ENCODE measurements at regions not wholly inside any gene's neighbourhood (a gene's known extent, or its start where the extent isn't known, plus 50 kb on each side); places are given as distances from the start of the nearest gene placed in this dataset.
"Not testable (repeated sequence)": the region's sequence is repeated elsewhere in the genome, so short reads cannot be mapped to it uniquely, and the experiment has no call there.

DNA sequence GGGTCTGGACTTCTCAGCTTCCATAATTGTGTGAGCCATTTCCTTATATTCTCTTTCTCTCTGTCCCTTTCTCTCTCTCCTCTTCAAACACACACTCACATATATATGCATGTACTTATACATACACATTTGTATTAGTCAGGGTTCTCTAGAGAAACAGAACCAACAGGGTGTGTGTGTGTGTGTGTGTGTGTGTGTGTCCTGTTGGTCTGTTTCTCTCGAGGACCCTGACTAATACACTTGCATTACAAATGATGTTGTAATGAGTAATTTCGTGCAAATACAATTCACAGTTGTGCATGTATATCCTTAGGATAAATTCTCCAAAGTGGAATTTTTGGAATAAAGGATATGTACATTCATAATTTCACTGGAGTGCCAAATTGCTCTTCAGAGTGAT is 115.3 kb downstream of the NPIPB5 start:
- no peak for DNase-seq (ENCODE audit: low read depth)

DNA sequence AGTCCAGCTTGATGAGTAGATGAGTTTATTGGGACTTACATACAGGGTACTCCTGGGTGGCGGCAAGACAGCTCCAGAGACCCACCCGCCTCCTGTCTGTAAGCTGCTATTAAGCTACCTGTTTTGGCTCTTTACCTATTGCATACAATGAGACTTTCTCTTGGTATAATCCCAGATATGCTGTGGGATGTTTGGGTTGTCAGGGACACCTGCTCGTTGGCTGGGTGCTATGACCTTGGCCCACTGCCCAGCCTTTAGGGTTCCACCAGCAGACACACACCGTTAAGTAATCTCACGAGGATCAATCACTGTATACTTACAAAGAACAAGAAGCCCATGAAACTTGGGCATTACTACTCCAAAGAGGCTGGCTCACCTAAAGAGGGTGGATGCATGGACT is 116.4 kb downstream of the NPIPB5 start:
- no peak for DNase-seq (ENCODE audit: low read depth)

DNA sequence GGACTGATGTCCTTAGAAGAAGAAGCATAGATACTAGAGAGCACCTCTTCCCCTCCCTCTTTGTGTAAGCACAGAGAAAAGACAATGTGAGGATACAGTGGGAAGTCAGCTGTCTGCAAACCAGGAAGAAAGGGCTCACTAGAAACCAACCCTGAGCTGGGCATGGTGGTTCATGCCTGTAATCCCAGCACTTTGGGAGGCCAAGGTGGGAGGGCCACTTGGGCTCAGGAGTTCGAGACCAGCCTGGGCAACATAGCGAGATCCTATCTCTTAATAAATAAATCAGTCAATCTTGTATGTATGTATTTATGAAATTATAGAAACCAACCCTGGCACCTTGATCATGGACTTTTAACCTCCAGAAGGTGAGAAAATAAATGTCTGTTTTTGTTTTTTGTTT is 118.3 kb downstream of the NPIPB5 start:
- no peak for DNase-seq (ENCODE audit: low read depth)

DNA sequence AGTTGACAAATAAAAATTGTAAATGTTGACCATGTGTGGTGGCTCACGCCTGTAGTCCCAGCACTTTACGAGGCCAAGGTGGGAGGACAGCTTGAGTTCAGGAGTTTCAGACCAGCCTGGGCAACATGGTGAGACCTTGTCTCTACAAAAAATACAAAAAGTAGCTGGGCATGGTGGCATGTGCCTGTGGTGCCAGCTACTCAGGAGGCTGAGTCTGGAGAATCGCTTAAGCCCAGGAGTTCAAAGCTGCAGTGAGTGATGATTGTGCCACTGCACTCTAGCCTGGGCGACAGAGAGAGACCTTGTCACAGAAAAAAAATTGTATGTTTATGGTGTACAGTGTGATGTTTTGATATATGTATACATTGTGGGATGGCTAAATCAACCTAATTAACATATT is 119.6 kb downstream of the NPIPB5 start:
- DNase-seq (ENCODE audit: low read depth): no peak

DNA sequence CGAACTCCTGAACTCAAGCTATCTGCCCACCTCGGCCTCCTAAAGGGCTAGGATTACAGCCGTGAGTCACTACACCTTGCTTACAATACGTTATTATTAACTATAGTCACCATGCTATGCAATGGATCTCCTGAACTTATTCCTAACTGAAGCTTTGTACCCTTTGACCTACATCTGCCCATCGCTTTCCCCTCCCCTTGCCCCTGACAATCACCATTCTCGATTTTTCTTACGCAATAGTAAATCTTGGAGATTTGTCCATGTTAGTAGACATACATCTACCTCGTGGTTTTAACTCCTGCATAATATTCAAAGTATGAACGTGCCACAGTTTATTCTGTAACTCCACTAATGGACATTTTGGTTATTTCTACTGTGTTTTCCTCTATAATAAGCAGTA is 120.6 kb downstream of the NPIPB5 start:
- no peak for DNase-seq (ENCODE audit: low read depth)

DNA sequence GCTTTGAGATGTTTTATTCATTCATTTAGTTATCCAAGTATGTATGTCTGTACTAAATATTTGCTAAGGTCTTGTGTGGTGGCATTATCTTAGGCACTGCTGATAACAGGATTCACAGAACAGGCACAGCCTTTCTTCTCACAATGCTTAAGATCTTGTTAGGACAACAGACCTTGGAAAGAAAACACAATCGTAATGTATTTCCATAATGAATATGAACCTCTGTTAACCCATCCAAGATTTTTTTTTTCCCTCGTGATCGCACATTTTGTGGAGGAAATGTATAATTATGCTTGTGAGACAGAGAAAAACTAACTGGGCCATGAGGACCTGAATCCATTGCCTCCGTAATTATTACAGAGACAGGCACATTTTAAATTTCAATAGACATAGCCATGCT is 121.9 kb downstream of the NPIPB5 start:
- DNase-seq (ENCODE audit: low read depth): no peak

DNA sequence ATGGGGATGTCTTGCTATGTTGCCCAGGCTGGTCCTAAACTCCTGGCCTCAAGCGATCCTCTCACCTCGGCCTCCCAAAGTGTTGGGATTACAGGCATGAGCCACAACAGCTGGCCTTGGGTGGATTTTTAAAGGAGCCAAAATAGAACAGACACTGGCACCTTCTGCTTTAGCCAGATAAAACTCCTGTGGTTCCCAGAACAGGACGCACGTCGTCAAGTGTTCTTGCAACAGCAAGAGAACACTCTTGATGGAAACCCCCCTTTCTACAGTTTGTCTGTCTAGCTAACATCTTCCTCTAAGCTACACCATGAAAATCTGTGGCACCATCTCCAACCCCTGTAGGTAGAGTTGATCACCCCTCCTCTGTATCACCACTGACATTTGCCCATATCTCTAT is 122.6 kb downstream of the NPIPB5 start:
- no peak for DNase-seq (ENCODE audit: low read depth)

DNA sequence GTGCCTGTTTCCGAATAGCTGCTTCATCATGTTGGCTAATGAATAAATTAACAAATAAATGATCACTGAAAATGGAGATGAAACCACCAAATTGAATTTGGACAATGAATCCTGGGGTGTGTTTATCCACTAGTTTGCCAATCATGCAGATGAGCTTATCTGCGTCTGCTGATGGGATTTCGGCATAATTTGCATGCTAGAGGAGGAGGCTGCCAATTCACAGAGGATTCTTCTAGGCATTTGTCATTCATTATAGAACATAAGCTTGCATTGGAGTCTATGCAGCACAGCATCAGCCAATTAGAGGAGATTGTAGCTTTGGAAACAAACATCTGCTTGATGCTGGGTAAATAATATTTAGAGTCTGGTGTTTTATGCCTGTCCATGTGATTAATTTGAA is 123.1 kb downstream of the NPIPB5 start:
- no peak for DNase-seq (ENCODE audit: low read depth)

DNA sequence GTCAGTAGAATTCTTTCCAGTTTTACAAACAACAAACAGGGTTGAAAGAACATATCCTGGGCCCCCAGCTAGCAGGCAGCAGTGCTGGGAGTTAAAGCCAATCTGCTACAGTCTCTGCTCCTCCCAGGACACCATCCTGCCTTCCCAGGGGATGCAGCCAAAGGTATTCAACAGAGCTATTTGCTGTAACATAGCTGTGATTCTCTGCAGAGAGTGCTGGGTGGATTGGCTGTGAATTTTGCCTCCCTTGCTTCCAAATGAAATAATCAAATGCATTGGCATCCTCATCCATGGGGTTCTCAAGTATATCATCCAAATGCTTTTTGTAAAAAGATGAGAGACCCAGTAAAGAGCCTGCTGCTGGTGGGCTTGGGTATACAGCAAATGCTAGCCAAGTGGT is 124.3 kb downstream of the NPIPB5 start:
- no peak for DNase-seq (ENCODE audit: low read depth)

DNA sequence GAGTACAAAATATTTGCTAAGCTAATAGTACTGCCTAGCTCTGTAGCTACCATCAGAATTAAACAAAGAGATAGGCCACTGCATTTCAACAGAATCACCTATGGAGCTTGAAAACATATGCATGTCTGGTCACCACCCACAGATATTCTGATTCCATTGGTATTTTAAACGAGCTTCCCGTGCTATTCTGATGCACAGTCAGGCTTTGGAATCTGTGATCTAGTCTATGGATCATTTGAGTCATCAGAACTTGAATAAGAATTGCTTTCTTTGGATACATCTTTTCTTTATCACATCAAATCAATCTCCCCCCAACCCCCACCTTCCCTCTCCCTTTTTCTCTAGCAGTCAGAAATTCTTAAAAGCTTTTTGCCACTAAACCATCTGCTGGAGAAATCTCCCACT is 124.7 kb downstream of the NPIPB5 start:
- no peak for DNase-seq (ENCODE audit: low read depth)

DNA sequence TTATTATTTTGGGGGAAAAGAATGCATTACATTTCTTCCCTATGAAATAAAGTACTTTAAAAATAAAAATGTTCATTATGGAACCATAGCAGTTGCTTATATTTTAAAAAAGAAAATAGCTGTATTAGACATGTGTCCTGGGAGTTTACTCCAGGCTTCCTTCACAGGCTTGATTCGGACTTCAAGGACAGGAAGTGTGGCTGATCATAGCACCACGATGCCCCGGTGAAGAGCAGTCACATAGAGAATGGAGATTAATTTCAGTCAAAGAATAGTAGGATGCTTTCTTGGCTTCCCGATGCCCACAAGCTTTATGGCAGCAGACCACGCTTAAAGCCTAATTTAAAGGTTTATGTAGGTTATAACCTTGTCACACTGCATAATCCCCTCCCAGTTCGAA is 125.1 kb downstream of the NPIPB5 start:
- no peak for DNase-seq (ENCODE audit: low read depth)

DNA sequence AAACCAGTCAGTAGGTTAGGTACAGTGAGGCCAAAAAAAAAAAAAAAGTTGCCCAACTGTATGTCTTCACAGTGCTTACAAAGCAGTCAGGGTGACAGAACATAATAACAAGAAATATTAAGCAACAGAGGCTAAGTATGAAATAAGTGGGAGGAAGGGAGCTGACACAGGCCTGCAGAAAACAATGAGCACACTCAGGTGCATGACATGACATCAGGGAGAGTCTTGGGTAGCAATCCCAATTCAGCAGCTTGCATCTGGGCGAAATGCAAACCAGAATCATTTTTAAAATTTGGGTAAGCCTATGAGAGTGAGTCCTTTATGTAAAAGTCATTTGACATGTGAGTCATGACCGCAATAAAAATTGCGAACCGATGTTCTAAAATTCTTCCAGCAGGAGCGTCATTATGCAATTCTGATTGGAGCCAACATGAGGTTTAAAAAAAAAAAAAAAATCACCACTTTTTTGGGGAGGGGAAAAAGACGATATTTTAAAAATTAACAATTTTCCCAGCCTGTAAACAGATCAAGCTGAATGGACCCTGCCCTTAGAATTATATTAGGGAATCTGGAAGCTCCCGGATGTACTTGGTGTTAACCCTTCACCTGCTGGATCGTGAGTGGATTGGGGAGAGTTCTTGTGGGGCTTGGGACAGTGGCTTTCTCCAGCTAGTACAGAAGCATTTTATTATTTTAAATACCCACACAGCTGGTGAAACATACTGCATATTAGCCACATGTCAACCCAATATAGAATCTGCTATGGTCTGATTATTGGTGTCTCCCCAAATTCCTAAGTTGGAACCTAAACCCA is 127.9 kb downstream of the NPIPB5 start:
- peak; percentile 19 for DNase-seq (ENCODE audit: low read depth)

DNA sequence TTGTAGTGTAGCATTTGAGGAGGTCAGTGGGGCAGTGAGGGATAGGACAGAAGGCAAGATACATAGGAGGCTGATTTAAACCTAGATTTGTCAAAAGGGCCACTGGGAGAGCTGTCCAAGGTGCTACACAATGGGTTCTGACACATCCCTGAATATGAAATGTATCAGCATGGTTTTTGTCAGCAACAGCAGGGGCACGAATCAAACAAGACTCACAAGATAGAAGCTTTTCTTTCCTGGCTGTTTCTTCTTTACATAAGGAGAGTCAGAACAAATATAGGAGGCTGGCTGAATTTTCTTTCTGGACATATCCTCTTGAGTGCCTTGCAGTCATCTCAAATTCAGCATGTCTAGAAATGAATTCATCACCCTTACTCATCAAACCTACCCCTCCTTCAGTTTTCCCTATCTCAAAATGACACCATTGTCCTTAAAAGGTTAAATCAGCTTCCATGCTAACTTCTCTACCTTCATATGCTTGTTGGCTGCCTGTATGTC is 130.5 kb downstream of the NPIPB5 start:
- DNase-seq (ENCODE audit: low read depth): peak; percentile 37

DNA sequence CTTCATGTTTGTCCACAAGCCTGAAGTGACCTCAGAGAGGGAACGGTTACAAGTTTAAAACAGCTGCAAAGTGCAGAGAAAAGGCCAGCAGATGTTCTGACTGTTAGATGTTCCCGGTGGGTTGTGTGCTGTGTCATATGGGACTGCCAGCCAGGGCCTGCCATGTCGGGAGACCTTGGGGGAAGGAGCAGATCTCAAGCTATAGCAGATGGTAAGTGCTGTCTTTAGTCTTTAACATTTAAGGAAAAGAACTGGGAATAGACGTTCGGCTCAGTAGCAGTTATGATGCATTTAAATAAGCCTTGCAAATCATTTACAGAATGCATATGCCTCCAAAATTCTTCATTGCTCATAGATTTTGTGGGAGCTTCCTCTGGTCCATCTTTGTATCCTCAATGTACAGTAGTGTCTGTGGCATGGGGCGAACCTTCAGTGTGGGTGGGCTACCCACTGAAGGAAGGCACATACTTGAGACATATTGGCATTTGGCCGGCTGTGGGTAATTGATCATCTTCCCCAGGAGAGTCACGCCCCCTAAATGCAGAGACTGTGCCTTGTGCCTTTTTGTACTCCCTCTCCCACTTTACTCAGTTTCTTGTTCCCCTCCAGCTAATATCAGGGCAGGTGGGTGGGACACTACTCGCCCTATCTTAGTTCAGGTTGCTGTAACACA is 131.9 kb downstream of the NPIPB5 start:
- no peak for DNase-seq (ENCODE audit: low read depth)

DNA sequence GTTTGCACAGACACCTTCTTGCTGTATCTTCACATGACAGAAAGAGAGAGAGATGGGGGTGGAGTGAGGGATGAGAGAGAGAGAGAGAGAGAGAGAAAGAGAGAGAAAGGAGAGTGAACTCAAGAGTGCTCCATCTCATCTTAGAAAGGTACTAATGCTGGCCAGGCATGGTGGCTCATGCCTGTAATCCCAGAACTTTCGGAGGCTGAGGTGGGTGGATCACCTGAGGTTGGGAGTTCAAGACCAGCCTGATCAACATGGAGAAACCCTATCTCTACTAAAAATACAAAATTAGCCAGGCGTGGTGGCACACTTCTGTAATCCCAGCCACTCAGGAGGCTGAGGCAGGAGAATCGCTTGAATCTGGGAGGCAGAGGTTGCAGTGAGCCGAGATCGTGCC is 132.5 kb downstream of the NPIPB5 start:
- DNase-seq (ENCODE audit: low read depth): not testable (repeated sequence)

DNA sequence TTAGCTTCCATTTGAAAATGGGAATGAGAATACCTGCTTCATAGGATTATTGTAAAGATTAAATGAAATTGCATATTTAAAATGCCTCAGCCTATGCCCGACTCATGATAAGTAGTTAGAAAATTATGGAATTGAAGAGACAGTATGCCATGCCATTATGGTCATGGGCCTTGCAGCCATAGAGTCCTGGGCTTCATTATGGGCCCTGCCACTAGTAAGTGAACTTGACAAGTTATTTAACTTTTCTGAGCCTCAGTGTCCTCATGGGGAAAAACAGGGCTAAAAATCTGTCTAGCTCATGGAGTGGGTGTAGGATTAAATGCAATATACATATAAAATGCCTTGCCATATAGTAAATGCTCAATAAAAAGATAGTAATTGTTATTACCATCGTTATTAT is 133.2 kb downstream of the NPIPB5 start:
- no peak for DNase-seq (ENCODE audit: low read depth)

DNA sequence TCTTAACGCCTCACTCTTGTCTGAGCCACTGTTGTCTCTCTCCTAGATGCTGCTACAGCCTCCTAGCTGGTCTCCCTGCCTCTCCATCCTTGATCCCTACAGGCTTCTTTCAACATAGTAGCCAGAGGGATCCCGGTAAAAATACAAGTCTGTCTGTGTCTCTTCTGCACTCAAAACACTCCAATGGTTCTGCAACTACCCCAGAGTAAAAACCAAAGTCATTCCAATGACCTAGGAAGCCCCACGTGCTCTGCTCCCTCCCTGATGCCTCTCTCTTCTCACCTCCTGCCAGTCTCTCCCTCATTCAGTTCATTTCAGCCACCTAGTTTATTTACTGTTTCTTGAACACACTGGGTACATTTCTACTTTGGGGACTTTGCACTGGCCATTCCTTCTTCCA is 135.2 kb downstream of the NPIPB5 start:
- no peak for DNase-seq (ENCODE audit: low read depth)

DNA sequence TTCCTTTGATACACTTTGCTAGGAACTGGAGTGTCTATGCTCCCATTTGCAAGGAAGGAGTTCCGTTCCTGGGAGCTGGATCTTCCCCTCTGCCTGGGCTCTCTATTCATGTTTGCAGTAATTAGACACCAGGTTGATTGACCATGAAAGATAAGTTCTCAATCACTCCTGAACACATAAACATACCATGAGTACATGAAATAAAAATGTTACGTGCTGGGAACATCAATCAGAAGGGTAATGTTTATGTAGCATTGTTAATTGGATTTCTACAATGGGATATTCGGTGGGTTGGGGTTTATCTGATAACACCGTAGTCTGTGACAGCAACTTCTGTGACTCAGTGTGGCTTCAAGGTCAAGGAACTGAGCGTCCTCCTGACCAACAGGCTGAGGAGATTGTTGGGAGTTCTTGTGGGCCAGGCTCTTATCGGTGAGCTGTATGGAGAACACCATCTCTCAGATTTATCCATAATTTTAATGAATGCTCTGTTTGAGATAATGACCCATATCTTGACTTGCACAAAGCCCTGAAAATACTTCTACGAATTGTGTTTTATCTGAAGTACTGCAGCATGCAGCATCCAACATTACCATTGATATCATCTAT is 136.4 kb downstream of the NPIPB5 start:
- no peak for DNase-seq (ENCODE audit: low read depth)

DNA sequence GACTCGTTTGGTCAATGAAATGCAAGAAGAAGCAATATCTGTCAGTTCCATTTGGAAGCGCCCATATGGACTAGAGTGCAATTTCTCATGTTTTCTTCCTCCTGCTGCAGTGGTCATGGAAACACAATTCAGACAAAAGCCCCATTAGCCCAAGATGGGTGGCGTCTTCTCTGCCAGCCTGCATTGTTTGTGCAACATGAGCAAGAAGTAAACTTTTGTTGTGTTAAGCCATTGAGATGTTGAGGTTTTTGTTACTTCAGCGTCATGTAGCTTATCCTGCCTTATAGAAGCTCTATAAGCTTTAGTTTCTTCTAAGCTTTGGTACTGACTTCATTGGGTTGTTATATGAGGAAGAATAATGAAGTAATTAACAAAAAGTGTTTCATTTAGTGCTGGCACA is 137.4 kb downstream of the NPIPB5 start:
- DNase-seq (ENCODE audit: low read depth): no peak

DNA sequence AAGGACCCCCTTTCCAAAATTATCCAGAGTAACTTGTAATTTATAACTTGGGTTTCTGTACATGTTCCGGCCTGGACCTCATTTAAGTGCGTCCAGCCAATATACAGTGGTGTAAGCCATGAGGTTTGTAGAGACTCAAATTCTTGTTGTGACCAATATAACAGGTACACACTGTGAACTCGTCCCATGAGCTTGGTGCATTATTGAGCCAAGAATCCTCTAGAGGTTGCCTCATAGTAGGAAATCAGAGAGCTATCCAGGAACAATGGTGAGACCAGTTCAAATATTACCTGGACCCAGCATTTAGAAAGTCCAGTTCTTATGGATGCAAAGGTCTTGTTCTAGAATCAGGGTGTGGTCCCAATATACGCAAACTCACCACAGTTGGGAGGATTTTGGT is 138.2 kb downstream of the NPIPB5 start:
- DNase-seq (ENCODE audit: low read depth): no peak

DNA sequence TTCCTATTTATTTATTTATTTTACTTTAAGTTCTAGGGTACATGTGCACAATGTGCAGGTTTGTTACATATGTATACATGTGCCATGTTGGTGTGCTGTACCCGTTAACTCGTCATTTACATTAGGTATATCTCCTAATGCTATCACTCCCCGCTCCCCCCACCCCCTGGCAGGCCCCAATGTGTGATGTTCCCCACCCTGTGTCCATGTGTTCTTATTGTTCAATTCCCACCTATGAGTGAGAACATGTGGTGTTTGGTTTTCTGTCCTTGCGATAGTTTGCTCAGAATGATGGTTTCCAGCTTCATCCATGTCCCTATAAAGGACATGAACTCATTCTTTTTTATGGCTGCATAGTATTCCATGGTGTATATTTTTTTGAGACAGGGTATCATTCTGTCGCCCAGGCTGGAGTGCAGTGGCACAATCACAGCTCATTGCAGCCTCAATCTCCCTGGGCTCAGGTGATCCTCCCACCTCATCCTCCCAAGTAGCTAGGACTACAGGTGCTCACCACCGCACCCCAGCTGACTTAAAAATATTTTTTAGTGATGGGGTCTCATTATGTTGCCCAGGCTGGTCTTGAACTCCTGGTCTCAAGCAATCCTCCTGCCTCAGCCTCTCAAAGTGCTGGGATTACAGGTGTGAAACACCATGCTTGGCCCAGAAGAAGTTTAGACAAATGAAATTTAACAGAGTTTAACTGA is 140.6 kb downstream of the NPIPB5 start:
- not testable (repeated sequence) for DNase-seq (ENCODE audit: low read depth)

DNA sequence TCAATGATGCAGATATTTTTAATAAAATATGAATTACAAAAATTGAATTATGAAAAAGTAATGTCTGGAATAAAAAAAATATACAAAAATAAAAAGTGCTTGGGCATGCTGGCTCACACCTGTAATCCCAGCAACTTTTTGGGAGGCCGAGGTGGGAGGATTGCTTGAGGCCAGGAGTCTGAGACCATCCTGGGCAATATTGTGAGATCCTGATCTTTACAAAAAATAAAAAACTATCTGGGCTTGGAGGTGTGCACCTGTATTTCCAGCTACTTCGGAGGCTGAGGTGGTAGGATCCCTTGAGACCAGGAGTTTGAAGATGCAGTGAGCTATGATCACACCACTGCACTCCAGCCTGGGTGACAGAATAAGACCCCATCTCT is 141.8 kb downstream of the NPIPB5 start:
- DNase-seq (ENCODE audit: low read depth): no peak

DNA sequence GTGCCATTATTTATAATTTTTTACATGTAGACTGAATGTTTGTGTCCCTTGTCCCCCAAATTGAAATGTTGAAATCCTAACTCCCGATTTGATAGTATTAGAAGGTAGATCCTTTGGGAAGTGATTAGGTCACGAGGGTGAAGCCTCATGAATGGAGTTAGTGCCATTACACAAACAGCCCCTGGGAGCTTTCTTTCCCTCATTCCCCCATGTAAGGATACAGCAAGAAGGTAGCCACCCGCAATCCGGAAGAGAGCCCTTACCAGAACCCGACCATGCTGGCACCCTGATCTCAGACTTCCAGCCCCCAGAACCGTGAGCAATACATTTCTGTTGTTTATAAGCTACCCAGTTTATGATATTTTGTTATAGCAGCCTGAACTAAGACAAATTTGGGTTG is 143.2 kb downstream of the NPIPB5 start:
- no peak for DNase-seq (ENCODE audit: low read depth)
